ENCODE measurements at regions not wholly inside any gene's neighbourhood (a gene's known extent, or its start where the extent isn't known, plus 50 kb on each side); places are given as distances from the start of the nearest gene placed in this dataset.

- no peaks in the 10 kb centered on the region for H3K9me3 ChIP-seq
- ATAC-seq (no peak), DNase-seq (ENCODE audit: low read depth in 1 of 2, low spot score in 1 of 2) (no peak), FAIRE-seq (no peak)
- H3K4me3 ChIP-seq, result no peak overlapping the region
- WGBS (ENCODE audit: missing lambda C conversion rate), result 0% methylated on average over 1 of the region's 2 CpGs
- H3K4me1 ChIP-seq, result no peaks in the 10 kb centered on the region
- no peak overlapping the region for H3K27ac ChIP-seq
- no peak for TF ChIP-seq HOXB5 (CRISPR knock-in tag; IDR thresholded peaks at IDR 0.05)
- TF ChIP-seq FOXS1 (CRISPR knock-in tag; IDR thresholded peaks at IDR 0.05), result no peak
- TF ChIP-seq, protein P1, sequence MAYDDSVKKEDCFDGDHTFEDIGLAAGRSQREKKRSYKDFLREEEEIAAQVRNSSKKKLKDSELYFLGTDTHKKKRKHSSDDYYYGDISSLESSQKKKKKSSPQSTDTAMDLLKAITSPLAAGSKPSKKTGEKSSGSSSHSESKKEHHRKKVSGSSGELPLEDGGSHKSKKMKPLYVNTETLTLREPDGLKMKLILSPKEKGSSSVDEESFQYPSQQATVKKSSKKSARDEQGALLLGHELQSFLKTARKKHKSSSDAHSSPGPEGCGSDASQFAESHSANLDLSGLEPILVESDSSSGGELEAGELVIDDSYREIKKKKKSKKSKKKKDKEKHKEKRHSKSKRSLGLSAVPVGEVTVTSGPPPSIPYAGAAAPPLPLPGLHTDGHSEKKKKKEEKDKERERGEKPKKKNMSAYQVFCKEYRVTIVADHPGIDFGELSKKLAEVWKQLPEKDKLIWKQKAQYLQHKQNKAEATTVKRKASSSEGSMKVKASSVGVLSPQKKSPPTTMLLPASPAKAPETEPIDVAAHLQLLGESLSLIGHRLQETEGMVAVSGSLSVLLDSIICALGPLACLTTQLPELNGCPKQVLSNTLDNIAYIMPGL (CRISPR knock-in tag; IDR thresholded peaks at IDR 0.05; ENCODE audit: borderline replicate concordance), result no peak
- TF ChIP-seq HOXB13 (CRISPR knock-in tag; IDR thresholded peaks at IDR 0.05; ENCODE audit: low read depth), result no peak
- TF ChIP-seq KDM5A (IDR thresholded peaks at IDR 0.05), result no peak
- no peak for TF ChIP-seq HES2 (IDR thresholded peaks at IDR 0.05)
- TF ChIP-seq HOXA7 (CRISPR knock-in tag; IDR thresholded peaks at IDR 0.05), result no peak
- no peak for TF ChIP-seq PHF8 (IDR thresholded peaks at IDR 0.05; ENCODE audit: borderline replicate concordance, low read depth)
- POLR2A ChIA-PET, result no interaction called here
- H3K4me2 ChIP-seq, result no peak overlapping the region
- CTCF ChIA-PET, result interaction anchor here (0.9 kb wide), 1 partner anchor 143 kb away, joined by 3 read pairs; no protein-coding TSS in a partner anchor
Measured at GRCh38 chr18:35807811-35808335, 164.6 kb upstream of the RMP24 start.

DNA sequence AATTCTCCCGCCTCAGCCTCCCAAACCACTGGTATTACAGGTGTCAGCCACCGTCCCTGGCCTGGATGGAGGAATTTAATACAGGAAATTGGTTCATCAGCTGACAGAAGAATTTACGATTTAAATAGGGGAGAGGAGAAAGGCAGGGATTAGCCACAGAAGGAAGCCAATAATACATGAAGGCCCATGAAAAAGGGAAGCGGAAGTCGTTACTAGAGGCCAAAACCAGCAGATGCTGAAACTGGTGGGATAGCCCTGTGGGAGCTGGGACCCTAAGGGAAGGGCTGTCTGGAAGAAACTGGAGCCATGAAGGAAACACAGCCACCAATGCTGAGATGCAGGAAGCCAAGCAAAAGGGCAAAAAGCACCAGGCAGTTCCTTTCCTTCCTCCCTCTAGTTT lies 163.7 kb upstream of the RMP24 start:
- H3K4me2 ChIP-seq, result no peak overlapping the region
- no peaks in the 10 kb centered on the region for H3K9me3 ChIP-seq
- H3K4me1 ChIP-seq, result no peaks in the 10 kb centered on the region
- no peak for FAIRE-seq
- ATAC-seq, result no peak
- TF ChIP-seq ZNF302 (CRISPR knock-in tag; IDR thresholded peaks at IDR 0.05), result no peak
- TF ChIP-seq PHF8 (IDR thresholded peaks at IDR 0.05; ENCODE audit: borderline replicate concordance, low read depth), result no peak
- TF ChIP-seq EHF (CRISPR knock-in tag; IDR thresholded peaks at IDR 0.05), result no peak
- no peak for TF ChIP-seq CBX2 (IDR thresholded peaks at IDR 0.05; ENCODE audit: borderline replicate concordance, low read depth)
- no peak for TF ChIP-seq HEYL (CRISPR knock-in tag; IDR thresholded peaks at IDR 0.05)
- no peak for TF ChIP-seq RCOR1 (IDR thresholded peaks at IDR 0.05; ENCODE audit: low read depth, low read length)
- TF ChIP-seq, protein P2, sequence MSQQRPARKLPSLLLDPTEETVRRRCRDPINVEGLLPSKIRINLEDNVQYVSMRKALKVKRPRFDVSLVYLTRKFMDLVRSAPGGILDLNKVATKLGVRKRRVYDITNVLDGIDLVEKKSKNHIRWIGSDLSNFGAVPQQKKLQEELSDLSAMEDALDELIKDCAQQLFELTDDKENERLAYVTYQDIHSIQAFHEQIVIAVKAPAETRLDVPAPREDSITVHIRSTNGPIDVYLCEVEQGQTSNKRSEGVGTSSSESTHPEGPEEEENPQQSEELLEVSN (IDR thresholded peaks at IDR 0.05; ENCODE audit: borderline replicate concordance, low read depth), result no peak
- no peak for TF ChIP-seq TP53 (CRISPR knock-in tag; IDR thresholded peaks at IDR 0.05)
- TF ChIP-seq, protein P3, sequence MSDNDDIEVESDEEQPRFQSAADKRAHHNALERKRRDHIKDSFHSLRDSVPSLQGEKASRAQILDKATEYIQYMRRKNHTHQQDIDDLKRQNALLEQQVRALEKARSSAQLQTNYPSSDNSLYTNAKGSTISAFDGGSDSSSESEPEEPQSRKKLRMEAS (IDR thresholded peaks at IDR 0.05), result no peak
- TF ChIP-seq RNF2 (IDR thresholded peaks at IDR 0.05; ENCODE audit: borderline replicate concordance, low read depth), result no peak
- TF ChIP-seq REST (IDR thresholded peaks at IDR 0.05), result no peak
- TF ChIP-seq ESRRA (IDR thresholded peaks at IDR 0.05; ENCODE audit: borderline replicate concordance, low read length), result no peak
- no peak for TF ChIP-seq MYC (IDR thresholded peaks at IDR 0.05; ENCODE audit: borderline replicate concordance, low read length)
- no peak for TF ChIP-seq ZFP36 (IDR thresholded peaks at IDR 0.05; ENCODE audit: borderline replicate concordance, partially characterized antibody)
- TF ChIP-seq FOSL2 (IDR thresholded peaks at IDR 0.05), result no peak
- no peak for TF ChIP-seq FOSL2 (CRISPR knock-in tag; IDR thresholded peaks at IDR 0.05)
- no peak for DNase-seq (ENCODE audit: low read depth in 1 of 2, low spot score in 1 of 2)
- H3K4me3 ChIP-seq, result no peak overlapping the region
- ChIA-PET CTCF (interaction anchor here (0.9 kb wide), 1 partner anchor 142 kb away, joined by 3 read pairs; no protein-coding TSS in a partner anchor), POLR2A (no interaction called here)
- no peak overlapping the region for H3K27ac ChIP-seq
- 32% methylated on average over 5 of the region's 5 CpGs for WGBS (ENCODE audit: missing lambda C conversion rate)
